ENCODE measurements at regions not wholly inside any gene's neighbourhood (a gene's known extent, or its start where the extent isn't known, plus 50 kb on each side); places are given as distances from the start of the nearest gene placed in this dataset.
A peak's percentile ranks its signal among the peaks of the same experiment; 100 is the strongest.

GRCh38 chrX:139091066-139091465, 379.5 kb upstream of the FGF13 start:
- Mint-ChIP-seq H3K4me1 (no peaks in the 10 kb centered on the region), H3K4me3 (no peak overlapping the region), H3K27ac (no peak overlapping the region), H3K36me3 (ENCODE audit: low read depth) (no peaks in the 10 kb centered on the region), H3K9me3 (no peaks in the 10 kb centered on the region), H3K27me3 (no peaks in the 10 kb centered on the region)
- ATAC-seq (replicated peaks), result no peak

- Mint-ChIP-seq H3K4me1 (no peaks in the 10 kb centered on the region), H3K4me3 (no peak overlapping the region), H3K27me3 (no peaks in the 10 kb centered on the region), H3K36me3 (ENCODE audit: low read depth) (no peaks in the 10 kb centered on the region), H3K27ac (no peak overlapping the region), H3K9me3 (no peaks in the 10 kb centered on the region)
- ATAC-seq (replicated peaks), result no peak
Observed at GRCh38 chrX:139086246-139086645, 374.7 kb upstream of the FGF13 start.

- H3K27ac Mint-ChIP-seq, result no peak overlapping the region
- no peaks in the 10 kb centered on the region for H3K9me3 Mint-ChIP-seq
- no peaks in the 10 kb centered on the region for H3K4me1 Mint-ChIP-seq
- no peak overlapping the region for H3K4me3 Mint-ChIP-seq
- no peaks in the 10 kb centered on the region for H3K36me3 Mint-ChIP-seq (ENCODE audit: low read depth)
- no peak for ATAC-seq (replicated peaks)
- H3K27me3 Mint-ChIP-seq, result no peaks in the 10 kb centered on the region
Observed at GRCh38 chrX:139085404-139085803, 373.9 kb upstream of the FGF13 start.

- no peaks in the 10 kb centered on the region for H3K4me1 Mint-ChIP-seq
- H3K4me3 Mint-ChIP-seq, result no peak overlapping the region
- no peaks in the 10 kb centered on the region for H3K9me3 Mint-ChIP-seq
- H3K36me3 Mint-ChIP-seq (ENCODE audit: low read depth), result no peaks in the 10 kb centered on the region
- no peak for ATAC-seq (replicated peaks)
- H3K27me3 Mint-ChIP-seq, result no peaks in the 10 kb centered on the region
- H3K27ac Mint-ChIP-seq, result no peak overlapping the region
Observed at GRCh38 chrX:139083191-139083590, 371.7 kb upstream of the FGF13 start.

- H3K27me3 Mint-ChIP-seq, result no peaks in the 10 kb centered on the region
- no peak overlapping the region for H3K27ac Mint-ChIP-seq
- no peaks in the 10 kb centered on the region for H3K4me1 Mint-ChIP-seq
- no peak overlapping the region for H3K4me3 Mint-ChIP-seq
- no peaks in the 10 kb centered on the region for H3K36me3 Mint-ChIP-seq (ENCODE audit: low read depth)
- ATAC-seq (replicated peaks), result no peak
- H3K9me3 Mint-ChIP-seq, result no peaks in the 10 kb centered on the region
Observed at GRCh38 chrX:139081965-139082364, 370.4 kb upstream of the FGF13 start.

GRCh38 chrX:139079789-139080188, 368.3 kb upstream of the FGF13 start:
- Mint-ChIP-seq H3K36me3 (ENCODE audit: low read depth) (no peaks in the 10 kb centered on the region), H3K27me3 (no peaks in the 10 kb centered on the region), H3K4me1 (no peaks in the 10 kb centered on the region), H3K4me3 (no peak overlapping the region), H3K27ac (no peak overlapping the region), H3K9me3 (no peaks in the 10 kb centered on the region)
- ATAC-seq (replicated peaks), result no peak

- no peak for ATAC-seq (replicated peaks)
- Mint-ChIP-seq H3K36me3 (ENCODE audit: low read depth) (no peaks in the 10 kb centered on the region), H3K9me3 (no peaks in the 10 kb centered on the region), H3K4me3 (no peak overlapping the region), H3K27ac (no peak overlapping the region), H3K4me1 (no peaks in the 10 kb centered on the region), H3K27me3 (no peaks in the 10 kb centered on the region)
Observed at GRCh38 chrX:139078761-139079280, 367.3 kb upstream of the FGF13 start.

GRCh38 chrX:139078342-139078741, 366.8 kb upstream of the FGF13 start:
- Mint-ChIP-seq H3K36me3 (ENCODE audit: low read depth) (no peaks in the 10 kb centered on the region), H3K4me1 (no peaks in the 10 kb centered on the region), H3K4me3 (no peak overlapping the region), H3K27ac (no peak overlapping the region), H3K27me3 (no peaks in the 10 kb centered on the region), H3K9me3 (no peaks in the 10 kb centered on the region)
- no peak for ATAC-seq (replicated peaks)

- Mint-ChIP-seq H3K9me3 (no peaks in the 10 kb centered on the region), H3K36me3 (ENCODE audit: low read depth) (no peaks in the 10 kb centered on the region), H3K27me3 (no peaks in the 10 kb centered on the region), H3K4me1 (no peaks in the 10 kb centered on the region), H3K27ac (no peak overlapping the region), H3K4me3 (no peak overlapping the region)
- ATAC-seq (replicated peaks), result no peak
Observed at GRCh38 chrX:139077281-139078250, 366.0 kb upstream of the FGF13 start.

GRCh38 chrX:139063364-139063763, 351.8 kb upstream of the FGF13 start:
- peaks cover 5% of the 10 kb centered on the region for H3K27me3 Mint-ChIP-seq
- no peak overlapping the region for H3K4me3 Mint-ChIP-seq
- H3K9me3 Mint-ChIP-seq, result no peaks in the 10 kb centered on the region
- no peaks in the 10 kb centered on the region for H3K36me3 Mint-ChIP-seq (ENCODE audit: low read depth)
- no peak for ATAC-seq (replicated peaks)
- no peaks in the 10 kb centered on the region for H3K4me1 Mint-ChIP-seq
- no peak overlapping the region for H3K27ac Mint-ChIP-seq

GRCh38 chrX:139058831-139059495, 347.4 kb upstream of the FGF13 start:
- no peak overlapping the region for H3K4me3 Mint-ChIP-seq
- ATAC-seq (replicated peaks), result peak; percentile 39
- H3K27me3 Mint-ChIP-seq, result no peaks in the 10 kb centered on the region
- no peak overlapping the region for H3K27ac Mint-ChIP-seq
- H3K9me3 Mint-ChIP-seq, result peaks cover 5% of the 10 kb centered on the region
- no peaks in the 10 kb centered on the region for H3K36me3 Mint-ChIP-seq (ENCODE audit: low read depth)
- no peaks in the 10 kb centered on the region for H3K4me1 Mint-ChIP-seq

- Mint-ChIP-seq H3K4me1 (no peaks in the 10 kb centered on the region), H3K9me3 (peaks cover 5% of the 10 kb centered on the region), H3K36me3 (ENCODE audit: low read depth) (no peaks in the 10 kb centered on the region), H3K27me3 (no peaks in the 10 kb centered on the region), H3K27ac (no peak overlapping the region), H3K4me3 (no peak overlapping the region)
- ATAC-seq (replicated peaks), result no peak
Observed at GRCh38 chrX:139052461-139052860, 340.9 kb upstream of the FGF13 start.

GRCh38 chrX:139049465-139049864, 337.9 kb upstream of the FGF13 start:
- H3K4me1 Mint-ChIP-seq, result no peaks in the 10 kb centered on the region
- no peak for ATAC-seq (replicated peaks)
- H3K27ac Mint-ChIP-seq, result no peak overlapping the region
- no peaks in the 10 kb centered on the region for H3K36me3 Mint-ChIP-seq (ENCODE audit: low read depth)
- H3K9me3 Mint-ChIP-seq, result peaks cover under 1% of the 10 kb centered on the region
- H3K4me3 Mint-ChIP-seq, result no peak overlapping the region
- no peaks in the 10 kb centered on the region for H3K27me3 Mint-ChIP-seq

- H3K27me3 Mint-ChIP-seq, result no peaks in the 10 kb centered on the region
- no peaks in the 10 kb centered on the region for H3K4me1 Mint-ChIP-seq
Observed at GRCh38 chrX:139044680-139045079, 333.2 kb upstream of the FGF13 start.

GRCh38 chrX:139039041-139039440, 327.5 kb upstream of the FGF13 start:
- H3K36me3 Mint-ChIP-seq (ENCODE audit: low read depth), result no peaks in the 10 kb centered on the region
- no peaks in the 10 kb centered on the region for H3K4me1 Mint-ChIP-seq
- no peak overlapping the region for H3K27ac Mint-ChIP-seq
- no peak overlapping the region for H3K4me3 Mint-ChIP-seq
- no peaks in the 10 kb centered on the region for H3K9me3 Mint-ChIP-seq
- H3K27me3 Mint-ChIP-seq, result no peaks in the 10 kb centered on the region
- ATAC-seq (replicated peaks), result no peak

More at GRCh38 chrX:139044680-139045079, 333.2 kb upstream of the FGF13 start:
- Mint-ChIP-seq H3K27ac (no peak overlapping the region), H3K4me3 (no peak overlapping the region), H3K36me3 (ENCODE audit: low read depth) (no peaks in the 10 kb centered on the region), H3K9me3 (no peaks in the 10 kb centered on the region)
- no peak for ATAC-seq (replicated peaks)

Measured in activated T-helper 17 cell treated with anti-CD3 and anti-CD28 coated beads, Interleukin-2, amount 50 U/mL, for 72 hours (primary cell).